GM06990 (cell line): ENCODE measurements at regions not wholly inside any gene's neighbourhood (a gene's known extent, or its start where the extent isn't known, plus 50 kb on each side); places are given as distances from the start of the nearest gene placed in this dataset.
A peak's percentile ranks its signal among the peaks of the same experiment; 100 is the strongest.

Source experiments
- DNase-seq: peaks from one replicate; pipeline ENCODE4 v3.0.0-alpha.2; 2011; ENCODE audit not compliant: insufficient read length; ENCODE audit errors: extremely low read depth
- H3K27me3 ChIP-seq: replicated peaks from 2 replicates; pipeline ENCODE4 v1.6.0; 2011; ENCODE audit warnings: low read length; ENCODE audit not compliant: control insufficient read depth, insufficient read depth
- H3K36me3 ChIP-seq: 2 replicates; pipeline ENCODE4 v1.5.1; 2011; ENCODE audit warnings: low read length; ENCODE audit not compliant: control insufficient read depth, insufficient read depth
- H3K4me3 ChIP-seq: replicated peaks from 2 replicates; pipeline ENCODE4 v1.5.1; 2011; ENCODE audit warnings: low read depth, mild to moderate bottlenecking, control low read depth, low read length
- TF ChIP-seq, protein P1 (sequence below): IDR thresholded peaks from 2 replicates; pipeline ENCODE4 v1.5.1; 2011; ENCODE audit warnings: low read length, control low read depth, mild to moderate bottlenecking, inconsistent platforms; ENCODE audit not compliant: insufficient read depth, poor library complexity, severe bottlenecking

DNA sequence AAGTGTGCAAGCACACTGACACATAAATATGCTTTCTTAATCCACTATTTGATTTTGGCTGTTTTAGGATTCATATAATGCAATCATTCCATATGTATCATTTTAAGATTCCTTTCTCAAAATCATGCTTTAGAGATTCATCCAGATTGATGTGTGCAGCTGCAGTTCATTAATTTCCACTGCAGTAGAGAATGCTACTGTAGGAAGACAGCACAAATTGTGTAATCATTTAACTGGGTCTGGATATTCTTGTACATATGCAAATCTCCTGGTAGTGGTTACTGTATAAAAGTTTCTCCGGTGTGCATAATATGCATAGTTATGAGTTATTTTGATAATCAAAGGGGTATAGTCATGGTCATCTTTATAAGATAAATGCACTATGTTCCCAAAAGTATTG lies 502.5 kb upstream of the ACVR2A start:
- TF ChIP-seq, protein P1, sequence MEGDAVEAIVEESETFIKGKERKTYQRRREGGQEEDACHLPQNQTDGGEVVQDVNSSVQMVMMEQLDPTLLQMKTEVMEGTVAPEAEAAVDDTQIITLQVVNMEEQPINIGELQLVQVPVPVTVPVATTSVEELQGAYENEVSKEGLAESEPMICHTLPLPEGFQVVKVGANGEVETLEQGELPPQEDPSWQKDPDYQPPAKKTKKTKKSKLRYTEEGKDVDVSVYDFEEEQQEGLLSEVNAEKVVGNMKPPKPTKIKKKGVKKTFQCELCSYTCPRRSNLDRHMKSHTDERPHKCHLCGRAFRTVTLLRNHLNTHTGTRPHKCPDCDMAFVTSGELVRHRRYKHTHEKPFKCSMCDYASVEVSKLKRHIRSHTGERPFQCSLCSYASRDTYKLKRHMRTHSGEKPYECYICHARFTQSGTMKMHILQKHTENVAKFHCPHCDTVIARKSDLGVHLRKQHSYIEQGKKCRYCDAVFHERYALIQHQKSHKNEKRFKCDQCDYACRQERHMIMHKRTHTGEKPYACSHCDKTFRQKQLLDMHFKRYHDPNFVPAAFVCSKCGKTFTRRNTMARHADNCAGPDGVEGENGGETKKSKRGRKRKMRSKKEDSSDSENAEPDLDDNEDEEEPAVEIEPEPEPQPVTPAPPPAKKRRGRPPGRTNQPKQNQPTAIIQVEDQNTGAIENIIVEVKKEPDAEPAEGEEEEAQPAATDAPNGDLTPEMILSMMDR: no peak
- DNase-seq: no peak
- Histone ChIP-seq H3K36me3 (no peaks in the 10 kb centered on the region), H3K27me3 (no peaks in the 10 kb centered on the region; the same call in 1 of the 2 replicates), H3K4me3 (no peak overlapping the region)

DNA sequence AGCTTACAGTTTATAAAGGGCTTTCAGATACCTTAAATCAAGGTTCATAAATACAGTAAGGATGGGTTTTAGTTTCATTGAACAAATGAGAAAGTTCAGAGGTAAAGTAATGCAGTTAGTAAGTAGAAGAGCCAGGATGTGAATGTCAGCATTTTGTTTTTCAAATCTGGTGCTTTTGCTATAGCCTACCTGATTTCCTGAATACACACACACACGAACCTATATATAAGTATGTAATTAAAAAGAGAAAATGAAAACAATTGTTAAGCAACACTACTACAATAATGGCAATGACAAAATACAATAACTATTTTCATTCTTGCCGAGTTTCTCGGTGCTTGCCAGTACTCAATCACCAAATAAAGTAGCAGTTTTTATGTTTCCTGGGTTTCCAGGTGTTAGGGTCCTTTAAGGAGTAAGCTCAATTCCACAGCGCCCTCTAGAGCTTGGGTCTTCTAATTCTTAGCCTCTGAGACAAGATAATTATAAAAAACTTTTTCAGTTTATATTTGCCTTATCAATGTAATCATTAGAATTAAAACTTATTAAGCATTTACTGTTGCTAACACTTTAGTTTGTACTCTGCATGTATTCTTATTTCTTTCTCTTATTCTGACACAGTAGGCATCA lies 512.9 kb upstream of the ACVR2A start:
- no peaks in the 10 kb centered on the region for H3K27me3 ChIP-seq
- TF ChIP-seq, protein P1: peak; percentile 66
- no peak overlapping the region for H3K4me3 ChIP-seq
- peak; percentile 14 for DNase-seq
- no peaks in the 10 kb centered on the region for H3K36me3 ChIP-seq

DNA sequence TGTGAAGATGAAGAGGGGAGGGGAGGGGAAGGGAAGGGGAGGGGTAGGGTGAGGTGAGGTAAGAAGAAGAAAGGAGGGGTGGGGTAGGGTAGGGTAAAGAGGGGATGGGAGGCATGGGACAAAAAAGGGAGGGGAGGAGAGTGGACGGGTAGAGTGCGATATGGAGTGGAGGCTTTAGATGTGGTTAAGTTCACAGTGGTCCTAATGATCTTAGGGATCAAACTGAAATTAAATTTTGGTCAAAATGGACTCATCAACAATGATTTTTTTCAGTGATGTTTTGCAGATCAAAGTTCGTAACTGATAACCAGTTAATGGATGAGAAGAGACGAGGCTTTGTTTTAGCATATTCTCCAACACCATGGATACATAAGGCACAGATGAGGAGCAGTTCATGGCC lies 513.9 kb upstream of the ACVR2A start:
- TF ChIP-seq, protein P1: no peak
- H3K4me3 ChIP-seq: no peak overlapping the region
- no peaks in the 10 kb centered on the region for H3K27me3 ChIP-seq
- no peak for DNase-seq
- H3K36me3 ChIP-seq: no peaks in the 10 kb centered on the region

DNA sequence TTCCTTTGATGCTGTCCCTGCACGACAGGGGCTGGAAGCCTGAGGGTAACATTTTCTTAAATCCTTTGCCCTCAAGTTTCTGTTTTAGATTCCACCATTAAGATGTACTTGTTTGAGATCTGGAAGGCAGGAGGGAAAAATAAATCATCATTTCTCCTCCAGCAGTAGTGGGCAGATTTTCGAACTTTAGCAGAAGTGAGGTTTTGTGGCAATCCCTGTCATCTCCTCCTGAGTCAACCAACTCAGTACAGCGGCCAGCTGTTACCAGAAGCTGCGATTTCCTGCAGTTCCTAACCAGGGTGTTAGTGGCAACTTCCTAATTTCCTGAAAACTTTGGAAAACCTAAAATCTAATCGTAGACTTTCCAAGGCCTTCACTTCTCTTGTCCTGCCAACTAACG lies 517.2 kb upstream of the ACVR2A start:
- DNase-seq: no peak
- TF ChIP-seq, protein P1: no peak
- Histone ChIP-seq H3K4me3 (no peak overlapping the region; the same call in 1 of the 2 replicates), H3K36me3 (no peaks in the 10 kb centered on the region), H3K27me3 (no peaks in the 10 kb centered on the region)

DNA sequence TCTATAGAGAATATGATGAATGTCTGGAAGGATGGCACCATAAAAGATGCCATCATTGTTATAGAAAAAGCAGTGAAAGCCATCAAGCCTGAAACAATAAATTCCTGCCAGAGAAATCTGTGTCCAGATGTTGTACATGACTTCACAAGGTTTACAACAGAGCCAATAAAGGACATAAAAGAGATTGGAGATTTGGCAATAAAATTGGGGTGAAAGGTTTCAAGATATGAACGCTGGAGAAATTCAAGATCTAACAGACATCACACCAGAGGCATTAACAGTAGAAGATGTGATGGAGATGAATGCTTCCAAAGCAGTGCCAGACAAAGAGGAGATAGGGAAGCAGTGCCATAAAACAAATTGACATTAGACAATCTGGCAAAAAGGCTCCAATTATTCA lies 518.8 kb upstream of the ACVR2A start:
- DNase-seq: no peak
- TF ChIP-seq, protein P1: no peak

DNA sequence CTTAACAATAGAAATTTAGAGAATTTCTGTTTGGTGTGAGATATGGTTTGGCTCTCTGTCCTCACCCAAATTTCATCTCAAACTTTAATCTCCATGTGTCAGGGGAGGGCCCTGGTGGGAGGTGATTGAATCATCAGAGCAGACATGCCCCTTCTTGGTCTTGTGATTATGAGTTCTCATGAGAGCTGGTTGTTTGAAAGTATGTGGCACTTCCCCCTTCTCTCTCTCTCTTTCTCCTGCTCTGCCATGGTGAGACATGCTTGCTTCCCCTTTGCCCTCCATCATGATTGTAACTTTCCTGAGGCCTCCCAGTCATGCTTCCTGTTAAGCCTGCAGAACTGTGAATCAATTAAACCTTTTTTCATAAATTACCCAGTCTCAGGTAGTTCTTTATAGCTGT lies 524.7 kb upstream of the ACVR2A start:
- H3K4me3 ChIP-seq: no peak overlapping the region
- H3K36me3 ChIP-seq: no peaks in the 10 kb centered on the region
- no peaks in the 10 kb centered on the region for H3K27me3 ChIP-seq
- DNase-seq: no peak
- TF ChIP-seq, protein P1: no peak

More for the DNA sequence above, 518.8 kb upstream of the ACVR2A start:
- no peaks in the 10 kb centered on the region for H3K36me3 ChIP-seq
- H3K4me3 ChIP-seq: no peak overlapping the region
- no peaks in the 10 kb centered on the region for H3K27me3 ChIP-seq
